ENCODE measurements at regions not wholly inside any gene's neighbourhood (a gene's known extent, or its start where the extent isn't known, plus 50 kb on each side); places are given as distances from the start of the nearest gene placed in this dataset.
"Not testable (repeated sequence)": the region's sequence is repeated elsewhere in the genome, so short reads cannot be mapped to it uniquely, and the experiment has no call there.

- Histone ChIP-seq H3K9me2 (replicated peaks; ENCODE audit: insufficient read depth, low read length) (no peaks in the 10 kb centered on the region), H3K9ac (ENCODE audit: low read length) (no peak overlapping the region), H3K4me1 (ENCODE audit: low read length) (no peaks in the 10 kb centered on the region), H4K20me1 (ENCODE audit: insufficient read depth, low read depth, low read length) (no peaks in the 10 kb centered on the region), H3K27me3 (ENCODE audit: low read length) (no peaks in the 10 kb centered on the region), H3K4me2 (ENCODE audit: low read depth, low read length, poor library complexity, severe bottlenecking) (no peak overlapping the region), H3K27ac (ENCODE audit: low read length) (no peak overlapping the region), H3K9me3 (ENCODE audit: low read length) (no peaks in the 10 kb centered on the region), H3K79me2 (ENCODE audit: low read length) (no peaks in the 10 kb centered on the region), H2AFZ (ENCODE audit: low read length) (no peak overlapping the region), H3K4me3 (ENCODE audit: low read length) (no peak overlapping the region), H3K36me3 (ENCODE audit: insufficient read depth, low read length) (no peaks in the 10 kb centered on the region)
- no peak for DNase-seq
Measured at GRCh38 chrX:52585892-52586291, 68.8 kb downstream of the SSX7 start.

- DNase-seq: no peak
- no peaks in the 10 kb centered on the region for H3K79me2 ChIP-seq (ENCODE audit: low read length)
- H3K36me3 ChIP-seq (ENCODE audit: insufficient read depth, low read length): no peaks in the 10 kb centered on the region
- no peak overlapping the region for H2AFZ ChIP-seq (ENCODE audit: low read length)
- no peak overlapping the region for H3K9ac ChIP-seq (ENCODE audit: low read length)
- no peaks in the 10 kb centered on the region for H3K9me2 ChIP-seq (replicated peaks; ENCODE audit: insufficient read depth, low read length)
- no peaks in the 10 kb centered on the region for H3K9me3 ChIP-seq (ENCODE audit: low read length)
- no peaks in the 10 kb centered on the region for H3K27me3 ChIP-seq (ENCODE audit: low read length)
- H3K4me3 ChIP-seq (ENCODE audit: low read length): no peak overlapping the region
- no peak overlapping the region for H3K27ac ChIP-seq (ENCODE audit: low read length)
- no peaks in the 10 kb centered on the region for H4K20me1 ChIP-seq (ENCODE audit: insufficient read depth, low read depth, low read length)
- H3K4me2 ChIP-seq (ENCODE audit: low read depth, low read length, poor library complexity, severe bottlenecking): no peak overlapping the region
- H3K4me1 ChIP-seq (ENCODE audit: low read length): no peaks in the 10 kb centered on the region
Measured at GRCh38 chrX:52577464-52578173, 60.8 kb upstream of the XAGE1B start.

DNA sequence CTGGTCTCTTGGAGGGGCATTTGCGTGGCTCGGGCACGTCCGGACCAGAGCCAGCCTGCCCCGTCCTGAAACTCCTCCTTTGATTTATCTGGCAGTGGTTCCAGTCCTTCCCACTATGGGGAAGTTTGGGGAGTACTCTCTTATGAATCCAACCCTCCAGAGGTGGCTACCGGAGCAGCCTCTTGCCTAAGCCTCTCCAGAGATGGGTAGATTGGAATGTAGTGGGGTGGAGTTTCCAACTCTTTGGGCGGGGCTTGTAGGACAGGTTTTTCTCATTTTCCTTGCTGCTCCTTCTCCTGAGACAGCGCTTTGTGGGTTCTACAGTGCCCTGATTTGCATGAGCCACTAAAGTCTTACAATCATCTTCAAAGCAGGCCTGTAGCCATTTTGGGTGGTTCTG lies 60.1 kb upstream of the XAGE1B start:
- Histone ChIP-seq H4K20me1 (ENCODE audit: insufficient read depth, low read depth, low read length) (no peaks in the 10 kb centered on the region), H3K79me2 (ENCODE audit: low read length) (no peaks in the 10 kb centered on the region), H3K4me2 (ENCODE audit: low read depth, low read length, poor library complexity, severe bottlenecking) (no peak overlapping the region), H3K9me3 (ENCODE audit: low read length) (no peaks in the 10 kb centered on the region), H3K4me3 (ENCODE audit: low read length) (no peak overlapping the region), H3K9me2 (replicated peaks; ENCODE audit: insufficient read depth, low read length) (no peaks in the 10 kb centered on the region), H3K27me3 (ENCODE audit: low read length) (no peaks in the 10 kb centered on the region), H3K36me3 (ENCODE audit: insufficient read depth, low read length) (no peaks in the 10 kb centered on the region), H3K27ac (ENCODE audit: low read length) (no peak overlapping the region), H3K9ac (ENCODE audit: low read length) (no peak overlapping the region), H3K4me1 (ENCODE audit: low read length) (no peaks in the 10 kb centered on the region), H2AFZ (ENCODE audit: low read length) (no peak overlapping the region)
- no peak for DNase-seq

DNA sequence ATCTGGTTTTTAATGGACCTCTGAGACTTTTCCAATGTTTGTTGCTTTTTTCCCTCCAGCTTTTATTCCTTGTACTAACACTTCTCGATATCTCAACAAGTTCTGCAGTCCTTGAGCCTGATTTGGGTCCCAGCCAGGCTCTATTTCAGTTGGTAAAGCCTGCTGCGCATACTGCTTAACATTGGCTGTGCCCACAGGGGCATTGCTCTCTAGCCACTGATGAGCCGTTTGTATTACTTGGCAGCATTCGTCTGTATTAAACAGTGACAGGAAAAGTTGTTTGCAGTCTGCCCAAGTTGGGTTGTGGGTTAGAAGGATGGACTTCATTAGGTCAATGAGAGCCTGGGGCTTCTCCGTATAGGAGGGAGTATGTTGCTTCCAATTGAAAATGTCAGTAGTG lies 59.6 kb upstream of the XAGE1B start:
- Histone ChIP-seq H3K79me2 (ENCODE audit: low read length) (no peaks in the 10 kb centered on the region), H2AFZ (ENCODE audit: low read length) (no peak overlapping the region), H3K36me3 (ENCODE audit: insufficient read depth, low read length) (no peaks in the 10 kb centered on the region), H3K4me2 (ENCODE audit: low read depth, low read length, poor library complexity, severe bottlenecking) (no peak overlapping the region), H3K9me2 (replicated peaks; ENCODE audit: insufficient read depth, low read length) (no peaks in the 10 kb centered on the region), H3K9me3 (ENCODE audit: low read length) (no peaks in the 10 kb centered on the region), H3K4me1 (ENCODE audit: low read length) (no peaks in the 10 kb centered on the region), H3K9ac (ENCODE audit: low read length) (no peak overlapping the region), H3K4me3 (ENCODE audit: low read length) (no peak overlapping the region), H3K27ac (ENCODE audit: low read length) (no peak overlapping the region), H3K27me3 (ENCODE audit: low read length) (no peaks in the 10 kb centered on the region), H4K20me1 (ENCODE audit: insufficient read depth, low read depth, low read length) (no peaks in the 10 kb centered on the region)
- DNase-seq: no peak

DNA sequence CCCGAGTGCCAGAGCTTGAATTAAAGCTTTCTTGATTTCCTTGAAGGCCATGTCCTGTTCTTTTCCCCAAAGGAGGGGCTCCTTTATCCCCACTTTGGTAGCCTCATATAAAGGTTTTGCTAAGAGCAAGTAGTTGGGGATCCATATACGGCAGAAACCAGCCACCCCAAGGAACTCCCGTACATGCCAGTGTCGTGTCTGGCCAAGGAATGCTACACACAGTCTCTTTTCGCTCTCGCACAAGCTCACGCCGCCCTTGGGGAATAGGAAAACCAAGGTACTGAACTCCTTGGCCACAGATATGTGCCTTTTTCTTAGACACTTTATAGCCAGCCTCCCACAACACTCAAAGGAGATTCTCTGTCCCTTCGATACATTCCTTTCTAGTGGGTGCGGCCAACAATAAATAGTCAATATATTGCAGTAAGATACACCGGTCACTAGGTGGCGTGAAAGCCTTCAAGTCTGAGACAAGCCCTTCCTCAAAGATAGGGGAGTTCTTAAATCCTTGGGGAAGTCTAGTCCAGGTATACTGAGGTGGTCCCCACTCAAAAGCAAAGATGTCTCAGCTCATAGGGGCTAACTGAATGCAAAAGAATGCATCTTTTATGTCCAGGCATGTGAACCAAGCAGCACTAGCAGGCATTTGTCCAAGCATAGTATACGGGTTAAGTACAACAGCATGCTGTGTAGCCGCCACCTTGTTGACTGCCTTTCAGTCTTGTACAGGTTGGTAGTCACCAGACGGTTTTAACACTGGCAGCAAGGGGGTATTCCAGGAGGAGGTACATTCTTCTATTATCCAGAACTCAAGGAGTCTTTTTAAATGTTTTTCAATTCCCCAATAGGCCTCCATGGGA lies 57.8 kb upstream of the XAGE1B start:
- Histone ChIP-seq H3K4me3 (ENCODE audit: low read length) (no peak overlapping the region), H3K27ac (ENCODE audit: low read length) (no peak overlapping the region), H3K36me3 (ENCODE audit: insufficient read depth, low read length) (no peaks in the 10 kb centered on the region), H3K9ac (ENCODE audit: low read length) (no peak overlapping the region), H3K27me3 (ENCODE audit: low read length) (no peaks in the 10 kb centered on the region), H3K9me2 (replicated peaks; ENCODE audit: insufficient read depth, low read length) (no peaks in the 10 kb centered on the region), H2AFZ (ENCODE audit: low read length) (no peak overlapping the region), H4K20me1 (ENCODE audit: insufficient read depth, low read depth, low read length) (no peaks in the 10 kb centered on the region), H3K79me2 (ENCODE audit: low read length) (no peaks in the 10 kb centered on the region), H3K9me3 (ENCODE audit: low read length) (no peaks in the 10 kb centered on the region), H3K4me1 (ENCODE audit: low read length) (no peaks in the 10 kb centered on the region), H3K4me2 (ENCODE audit: low read depth, low read length, poor library complexity, severe bottlenecking) (no peak overlapping the region)
- peak; percentile 76 for DNase-seq

DNA sequence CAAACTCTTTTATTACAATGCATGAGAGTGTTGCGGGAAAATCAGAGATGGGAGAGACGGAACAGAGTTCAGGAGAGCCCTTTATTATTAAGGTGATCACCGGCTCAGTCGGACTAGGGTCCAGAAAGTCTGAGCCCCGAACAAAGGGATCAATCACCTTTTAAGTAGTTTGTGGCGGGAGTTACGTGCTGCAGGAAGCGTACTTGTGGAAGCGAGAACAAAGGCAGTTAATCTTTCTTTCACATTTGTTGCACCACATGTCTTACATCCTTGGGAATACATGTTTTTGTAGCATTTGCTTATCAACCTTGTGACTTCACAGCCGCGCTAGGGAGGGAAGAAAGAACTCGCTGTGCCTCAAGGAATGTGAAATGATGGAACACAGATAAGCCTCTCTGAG lies 51.3 kb upstream of the XAGE1B start:
- H3K9ac ChIP-seq (ENCODE audit: low read length); H3K27ac ChIP-seq (ENCODE audit: low read length); H3K4me3 ChIP-seq (ENCODE audit: low read length); H4K20me1 ChIP-seq (ENCODE audit: insufficient read depth, low read depth, low read length); H3K4me1 ChIP-seq (ENCODE audit: low read length); H3K27me3 ChIP-seq (ENCODE audit: low read length); H3K9me3 ChIP-seq (ENCODE audit: low read length); H3K79me2 ChIP-seq (ENCODE audit: low read length); H3K4me2 ChIP-seq (ENCODE audit: low read depth, low read length, poor library complexity, severe bottlenecking); H2AFZ ChIP-seq (ENCODE audit: low read length); H3K36me3 ChIP-seq (ENCODE audit: insufficient read depth, low read length); H3K9me2 ChIP-seq (replicated peaks; ENCODE audit: insufficient read depth, low read length); DNase-seq: not testable (repeated sequence)
